ENCODE measurements at regions not wholly inside any gene's neighbourhood (a gene's known extent, or its start where the extent isn't known, plus 50 kb on each side); places are given as distances from the start of the nearest gene placed in this dataset.
"Not testable (repeated sequence)": the region's sequence is repeated elsewhere in the genome, so short reads cannot be mapped to it uniquely, and the experiment has no call there.

DNA sequence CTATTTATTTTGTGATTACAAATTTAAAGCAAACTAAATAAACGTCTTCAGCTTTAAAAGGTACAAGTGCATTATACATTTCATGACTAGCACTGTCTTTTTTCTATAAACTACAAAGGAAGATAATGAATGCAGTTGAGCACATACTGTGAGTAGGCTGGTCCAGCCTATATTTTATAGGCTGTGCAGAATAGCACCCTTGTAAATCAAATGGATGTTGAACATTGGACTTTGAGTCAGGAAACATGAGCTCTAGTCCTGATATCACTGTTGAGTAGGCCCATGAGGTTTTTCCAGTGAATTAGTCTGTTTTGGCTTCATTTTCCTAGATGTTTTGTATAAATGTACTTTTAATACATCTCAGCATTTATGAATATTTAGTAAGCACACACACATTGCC, 447.3 kb upstream of the KCNMB2 start:
- DNase-seq, result no peak

GRCh38 chr3:178090899-178091298, 445.3 kb upstream of the KCNMB2 start:
- no peak for DNase-seq

DNA sequence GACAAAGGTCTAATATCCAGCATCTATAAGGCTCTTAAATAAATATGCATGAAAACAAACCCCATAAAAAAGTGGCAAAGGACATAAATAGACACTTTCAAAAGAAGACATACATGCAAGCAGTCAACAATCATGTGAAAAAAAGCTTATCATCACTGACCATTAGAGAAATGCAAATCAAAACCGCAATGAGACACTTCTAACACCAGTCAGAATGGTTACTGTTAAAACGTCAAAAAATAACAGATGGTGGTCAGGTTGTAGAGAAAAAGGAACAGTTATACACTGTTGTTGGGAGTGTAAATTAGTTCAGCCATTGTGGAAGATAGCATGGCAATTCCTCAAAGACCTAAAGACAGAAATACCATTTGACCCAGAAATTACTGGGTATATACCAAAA, 440.7 kb upstream of the KCNMB2 start:
- no peak for DNase-seq

DNA sequence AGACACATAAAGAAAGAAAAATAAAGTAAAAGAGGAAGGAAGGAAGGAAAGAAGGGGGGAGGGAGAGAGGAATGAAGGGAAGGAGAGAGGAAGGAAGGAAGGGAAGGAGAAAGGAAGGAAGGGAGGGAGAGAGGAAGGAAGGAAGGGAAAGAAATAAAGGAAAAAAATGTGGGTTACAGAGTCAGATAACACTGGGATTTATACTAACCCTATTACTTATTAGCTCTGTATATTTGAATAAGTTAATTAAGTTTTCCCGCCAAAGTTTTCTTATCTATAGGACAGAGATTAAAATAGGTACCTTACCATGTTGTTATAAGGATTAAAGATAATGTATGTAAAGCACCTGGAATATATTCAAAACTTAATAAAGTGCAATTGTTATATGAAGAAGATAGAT, 439.3 kb upstream of the KCNMB2 start:
- DNase-seq, result no peak

DNA sequence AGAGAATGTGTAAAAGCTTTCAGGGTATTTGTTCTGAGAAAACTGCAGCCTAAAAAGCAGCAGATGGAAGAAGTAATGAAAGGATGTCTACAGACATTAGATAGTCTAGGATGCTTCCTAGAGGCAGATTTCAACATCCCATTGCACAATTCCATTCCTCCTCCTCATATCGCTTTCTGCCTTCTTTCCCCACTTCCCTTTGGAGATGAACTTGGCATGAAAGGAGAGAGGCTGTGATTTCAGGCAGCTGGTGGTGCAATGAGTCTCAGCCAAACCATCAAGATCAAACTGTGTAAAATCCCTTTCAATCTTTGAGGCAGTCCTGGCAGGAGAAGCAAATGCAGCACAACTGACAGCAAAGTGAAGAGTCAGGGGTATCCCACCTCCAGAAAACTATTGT, 438.7 kb upstream of the KCNMB2 start:
- DNase-seq, result peak; percentile 51

DNA sequence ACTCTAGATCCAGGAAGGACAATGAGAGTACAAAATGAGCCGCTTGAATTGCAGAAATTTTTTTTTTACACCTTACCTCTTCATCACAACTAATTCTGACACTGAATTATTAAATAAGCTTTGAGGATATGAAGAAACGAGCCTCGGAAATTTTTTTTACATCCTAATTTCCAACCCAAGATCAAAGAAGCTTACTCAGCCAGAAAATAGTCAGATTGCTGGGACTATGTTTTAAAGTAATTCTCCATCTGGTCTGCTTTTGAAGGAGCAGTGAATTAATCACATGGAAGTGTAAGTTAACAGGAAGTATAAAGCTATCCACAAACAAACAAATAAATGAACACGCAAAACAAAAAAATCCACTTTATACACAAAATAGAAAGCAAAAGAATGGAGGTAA, 437.0 kb upstream of the KCNMB2 start:
- DNase-seq, result no peak

DNA sequence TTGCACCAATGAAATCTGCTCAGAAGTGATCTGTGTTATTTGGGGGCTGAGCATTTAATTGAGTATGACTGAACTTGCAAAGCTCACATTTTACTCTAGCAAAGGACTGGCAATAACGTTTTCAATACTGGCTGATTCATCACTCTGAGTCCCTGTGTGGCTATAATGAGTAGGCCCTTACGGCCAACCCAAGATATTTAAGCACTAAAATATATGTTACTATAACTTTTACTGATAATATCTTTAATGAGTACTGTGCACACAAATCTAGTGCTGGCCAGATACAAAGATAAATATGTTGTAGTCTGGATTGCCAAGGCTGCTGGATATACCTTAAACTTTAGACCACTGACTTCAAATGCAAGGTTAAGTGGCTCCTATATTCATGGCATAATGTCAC, 436.4 kb upstream of the KCNMB2 start:
- no peak for DNase-seq

DNA sequence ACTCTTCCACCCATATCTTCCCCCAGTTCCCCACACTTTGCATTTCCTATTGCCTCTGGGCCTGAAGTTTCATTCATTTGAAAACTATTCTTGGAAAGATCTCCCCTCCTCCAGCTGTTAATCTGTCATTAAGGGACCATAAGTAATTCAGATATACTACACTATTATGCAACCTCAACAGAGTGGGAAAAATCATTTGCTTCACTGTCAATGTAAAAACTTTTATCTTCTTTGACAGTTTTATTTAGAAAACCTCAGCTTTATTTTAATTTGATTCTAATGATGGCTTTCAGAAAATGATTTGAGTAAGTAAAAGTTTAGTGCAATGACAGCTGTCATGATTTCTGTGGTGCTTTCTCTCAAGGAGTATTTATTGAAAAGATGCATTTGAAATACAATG, 435.3 kb upstream of the KCNMB2 start:
- DNase-seq, result no peak

DNA sequence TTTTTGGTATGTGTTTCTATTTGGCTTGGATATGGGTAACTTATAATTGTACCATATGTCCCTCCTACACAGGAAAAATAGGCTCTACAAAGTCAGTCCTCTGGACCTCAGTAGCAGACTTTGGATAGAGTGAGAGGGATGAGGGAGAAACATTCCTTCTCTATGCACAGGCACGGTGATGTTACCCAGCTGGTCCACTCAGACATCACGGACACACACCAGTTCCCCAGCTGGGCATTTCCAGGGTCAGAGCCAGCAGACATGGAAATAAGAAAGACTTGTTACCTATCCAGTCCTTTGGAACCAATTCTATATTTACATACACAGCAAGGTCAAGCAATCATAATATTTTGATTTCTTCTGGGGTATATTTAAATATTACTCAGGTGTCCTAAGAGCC, 433.1 kb upstream of the KCNMB2 start:
- no peak for DNase-seq

DNA sequence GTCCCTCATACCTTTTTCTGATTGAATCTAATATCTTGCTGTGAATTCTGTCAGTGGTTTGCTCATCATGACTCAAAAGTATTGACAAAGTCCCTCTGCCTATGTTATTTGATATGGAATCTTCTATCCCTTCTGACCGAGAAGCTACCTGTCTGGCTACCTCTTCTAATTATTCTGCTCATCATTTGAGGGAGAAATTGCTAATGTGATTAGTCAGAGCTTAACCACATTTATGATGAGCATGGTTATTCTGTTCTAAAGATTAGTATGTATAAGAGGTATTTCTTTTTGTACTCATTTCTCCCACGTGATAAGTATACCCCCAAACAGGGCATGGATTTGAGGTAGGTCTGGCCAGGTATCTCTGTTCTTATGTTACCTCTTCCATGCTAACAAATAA, 428.4 kb upstream of the KCNMB2 start:
- DNase-seq, result no peak

- no peak for DNase-seq
Measured at GRCh38 chr3:178109691-178110090, 426.5 kb upstream of the KCNMB2 start.

GRCh38 chr3:178112134-178112533, 424.1 kb upstream of the KCNMB2 start:
- DNase-seq, result no peak

GRCh38 chr3:178112552-178112951, 423.7 kb upstream of the KCNMB2 start:
- DNase-seq, result not testable (repeated sequence)

DNA sequence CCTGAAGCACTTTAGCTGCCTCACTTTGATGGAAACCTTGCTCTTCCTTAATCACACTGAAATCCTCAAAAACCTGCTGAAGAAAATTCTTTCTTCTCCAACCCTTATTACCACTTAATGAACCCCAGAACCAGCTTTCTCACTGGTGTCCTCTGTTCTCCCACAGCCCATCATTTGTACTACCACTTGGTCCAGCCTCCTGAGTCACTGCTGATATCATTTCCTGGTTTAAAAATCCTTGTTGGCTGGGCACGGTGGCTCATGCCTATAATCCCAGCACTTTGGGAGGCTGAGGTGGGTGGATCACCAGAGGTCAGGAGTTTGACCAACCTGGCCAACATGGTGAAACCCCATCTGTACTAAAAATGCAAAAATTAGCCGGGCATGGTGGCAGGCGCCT, 418.6 kb upstream of the KCNMB2 start:
- DNase-seq, result no peak

- DNase-seq, result not testable (repeated sequence)
Measured at GRCh38 chr3:178119608-178120295, 416.5 kb upstream of the KCNMB2 start.

- DNase-seq, result no peak
Measured at GRCh38 chr3:178120367-178120766, 415.9 kb upstream of the KCNMB2 start.

DNA sequence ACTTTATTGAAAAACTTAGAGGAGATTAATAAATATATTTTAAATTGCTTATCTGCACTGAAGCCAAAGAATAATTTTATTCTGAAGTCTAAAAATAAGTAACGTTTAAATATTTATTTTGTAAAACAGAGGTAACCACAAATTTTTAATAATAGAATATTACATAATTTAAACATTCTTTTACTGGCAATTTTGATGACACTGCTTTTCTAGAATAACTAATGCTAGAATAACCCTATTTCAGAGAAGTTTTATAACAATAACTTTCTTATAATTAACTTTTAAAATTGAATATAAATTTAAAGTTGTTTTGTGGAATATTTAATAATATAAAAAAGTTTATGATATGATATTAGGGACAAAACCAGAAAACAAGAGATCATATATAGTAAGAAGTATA, 409.6 kb upstream of the KCNMB2 start:
- no peak for DNase-seq

DNA sequence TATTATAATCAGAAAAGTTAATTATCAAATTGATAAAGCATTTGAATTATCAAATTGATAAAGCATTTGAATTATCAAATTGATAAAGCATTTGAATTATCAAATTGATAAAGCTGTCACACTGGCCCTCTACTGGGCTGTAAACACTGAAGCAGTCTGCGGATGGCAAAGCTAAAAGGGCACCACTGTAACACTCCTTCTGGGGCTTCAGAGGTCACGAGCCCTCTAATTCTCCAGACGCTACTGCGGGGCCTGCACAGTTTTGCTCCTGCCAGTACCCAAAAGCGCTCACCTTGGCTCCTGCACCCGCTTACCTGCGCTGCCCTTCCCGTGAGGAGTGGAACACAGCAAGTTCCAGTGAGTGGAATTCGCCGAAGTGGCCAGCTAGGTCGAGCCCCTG, 409.0 kb upstream of the KCNMB2 start:
- DNase-seq, result no peak

DNA sequence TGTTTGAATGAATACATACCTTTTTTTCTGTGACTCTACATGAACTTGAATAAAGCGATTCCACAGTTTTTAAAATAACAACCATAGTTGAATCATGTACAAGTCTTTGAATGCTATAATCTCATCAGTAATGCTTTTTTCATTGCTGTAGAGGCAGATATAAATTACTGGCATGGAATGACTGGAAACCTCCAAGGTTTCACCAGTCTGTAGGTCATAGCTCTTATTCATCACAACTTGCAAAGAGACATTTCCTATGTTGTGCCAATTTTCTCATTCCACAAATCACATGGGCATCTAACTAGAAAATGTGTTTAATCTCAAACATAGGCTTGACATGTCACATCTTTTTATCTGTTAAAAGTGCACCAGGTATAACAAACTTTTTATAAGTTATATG, 407.1 kb upstream of the KCNMB2 start:
- no peak for DNase-seq

GRCh38 chr3:178131801-178132200, 404.4 kb upstream of the KCNMB2 start:
- DNase-seq, result no peak

- no peak for DNase-seq
Measured at GRCh38 chr3:178137206-178137605, 399.0 kb upstream of the KCNMB2 start.

GRCh38 chr3:178137831-178138230, 398.4 kb upstream of the KCNMB2 start:
- no peak for DNase-seq

DNA sequence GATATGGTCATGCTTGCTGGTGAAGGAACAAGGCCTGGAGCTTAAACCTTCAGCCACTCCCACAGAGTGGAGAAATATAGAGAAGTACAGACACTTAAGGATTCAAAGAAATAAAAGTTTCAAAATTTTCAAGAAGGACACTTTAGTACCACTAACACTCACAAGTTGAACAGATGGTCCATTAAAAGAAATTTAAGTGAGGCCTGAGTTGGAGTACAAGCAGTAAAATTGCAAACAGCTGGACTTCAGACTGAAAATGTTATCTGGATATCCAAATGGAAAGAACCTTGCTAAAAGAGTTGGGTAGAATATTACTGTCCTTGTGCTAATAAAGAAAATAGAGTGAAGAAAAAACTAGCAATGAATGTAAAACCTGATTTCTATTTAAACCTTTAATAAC, 397.1 kb upstream of the KCNMB2 start:
- no peak for DNase-seq

DNA sequence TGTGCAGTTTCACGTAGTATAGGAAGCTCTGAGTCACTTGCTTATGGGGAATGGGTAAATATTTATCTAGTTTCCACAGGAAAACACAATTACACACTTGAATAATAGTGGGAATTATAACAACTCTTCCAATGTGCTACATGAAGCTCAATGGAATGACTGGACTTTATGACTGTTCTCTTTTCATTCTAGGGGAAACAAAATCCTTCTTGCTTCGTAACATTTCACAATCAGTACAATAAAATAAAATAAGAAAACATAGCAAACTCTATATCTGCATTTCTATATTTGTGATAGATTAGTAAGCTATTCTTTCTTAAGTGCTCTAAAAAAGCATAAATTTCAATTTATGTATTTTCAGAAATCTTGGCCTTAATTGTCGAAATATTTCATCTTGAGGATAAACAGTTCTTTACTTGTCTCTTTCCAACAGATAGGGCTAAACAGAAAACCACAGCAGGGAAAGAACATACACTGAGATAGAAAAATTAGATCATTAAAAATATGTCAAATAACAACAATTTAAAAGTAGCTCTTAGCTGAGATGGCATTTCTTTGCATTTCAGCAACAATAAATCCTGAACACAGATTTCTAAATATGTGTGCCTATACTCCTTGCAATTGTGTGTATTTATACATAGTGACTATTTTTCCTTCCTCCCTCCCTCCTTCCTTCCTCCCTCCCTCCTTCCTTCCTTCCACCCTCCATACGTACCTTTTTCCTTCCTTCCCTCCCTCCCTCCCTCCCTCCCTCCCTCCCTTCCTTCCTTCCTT, 395.5 kb upstream of the KCNMB2 start:
- no peak for DNase-seq

GRCh38 chr3:178141305-178141684, 394.9 kb upstream of the KCNMB2 start:
- not testable (repeated sequence) for DNase-seq
